Activated CD4-positive, alpha-beta T cell treated with anti-CD3 and anti-CD28 coated beads, Interleukin-2, Interleukin-6, amounts not matched to agents 100 ng/mL and 50 ng/mL, durations not matched to agents 16 hours and 8 hours (primary cell): ENCODE measurements at regions not wholly inside any gene's neighbourhood (a gene's known extent, or its start where the extent isn't known, plus 50 kb on each side); places are given as distances from the start of the nearest gene placed in this dataset.
"Not testable (repeated sequence)": the region's sequence is repeated elsewhere in the genome, so short reads cannot be mapped to it uniquely, and the experiment has no call there.

Source experiments
- DNase-seq: peaks from one replicate; pipeline ENCODE4 v3.0.0-alpha.2; 2020

DNA sequence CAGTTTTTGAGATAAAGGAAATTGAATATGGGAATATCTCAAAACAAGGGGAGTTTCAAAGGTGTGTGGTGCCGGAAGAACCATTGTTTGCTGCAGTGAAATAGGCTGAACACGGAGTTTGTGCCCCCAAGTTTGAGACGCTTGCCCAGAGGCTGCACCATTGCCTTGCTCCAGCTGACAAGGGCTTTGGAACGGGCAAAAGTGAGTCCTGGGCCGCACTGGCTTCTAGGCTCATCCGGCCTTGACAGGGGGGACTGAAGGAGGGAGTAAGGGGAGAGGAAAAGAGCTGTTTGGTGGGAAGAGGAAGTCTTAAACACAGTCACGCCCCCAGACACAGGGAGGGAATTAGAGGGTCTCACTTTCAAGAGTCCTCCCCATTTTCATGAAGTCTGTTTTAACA lies 269.9 kb downstream of the FAM43A start:
- DNase-seq = no peak

DNA sequence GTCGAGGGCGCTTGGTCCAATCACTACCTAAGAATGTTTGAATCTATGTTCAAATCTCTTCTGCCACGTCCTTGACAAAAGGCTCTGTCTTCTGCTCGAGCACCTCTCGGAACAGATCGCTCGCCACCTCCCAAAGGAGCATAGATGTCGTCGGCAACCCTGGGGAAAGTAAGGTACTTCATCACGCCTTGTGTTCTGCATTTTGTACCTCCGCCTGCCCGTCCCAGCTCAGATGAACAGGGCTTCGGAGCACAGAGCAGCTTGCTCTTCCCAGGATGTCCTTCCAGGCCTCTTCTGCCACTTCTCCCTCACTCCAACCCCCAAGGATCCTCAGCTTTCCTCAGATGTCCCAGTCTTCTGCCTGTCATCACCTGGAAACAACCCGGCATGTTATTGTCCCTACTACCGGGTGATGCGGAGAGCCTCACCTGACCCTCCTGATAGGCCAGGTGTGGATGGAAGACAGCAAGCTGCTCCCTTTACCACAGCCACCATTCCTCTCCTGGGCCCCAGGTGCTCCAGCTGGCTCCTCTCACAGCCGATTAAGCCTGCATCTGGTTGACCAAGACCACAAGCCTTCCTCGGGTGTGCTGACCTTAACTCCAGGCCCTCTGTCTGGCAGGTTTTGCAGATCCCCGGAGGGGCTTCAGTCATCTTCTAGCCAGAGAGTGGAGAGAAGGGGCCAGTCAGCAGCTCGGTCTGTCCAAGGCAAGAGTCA lies 270.5 kb downstream of the FAM43A start:
- no peak for DNase-seq

DNA sequence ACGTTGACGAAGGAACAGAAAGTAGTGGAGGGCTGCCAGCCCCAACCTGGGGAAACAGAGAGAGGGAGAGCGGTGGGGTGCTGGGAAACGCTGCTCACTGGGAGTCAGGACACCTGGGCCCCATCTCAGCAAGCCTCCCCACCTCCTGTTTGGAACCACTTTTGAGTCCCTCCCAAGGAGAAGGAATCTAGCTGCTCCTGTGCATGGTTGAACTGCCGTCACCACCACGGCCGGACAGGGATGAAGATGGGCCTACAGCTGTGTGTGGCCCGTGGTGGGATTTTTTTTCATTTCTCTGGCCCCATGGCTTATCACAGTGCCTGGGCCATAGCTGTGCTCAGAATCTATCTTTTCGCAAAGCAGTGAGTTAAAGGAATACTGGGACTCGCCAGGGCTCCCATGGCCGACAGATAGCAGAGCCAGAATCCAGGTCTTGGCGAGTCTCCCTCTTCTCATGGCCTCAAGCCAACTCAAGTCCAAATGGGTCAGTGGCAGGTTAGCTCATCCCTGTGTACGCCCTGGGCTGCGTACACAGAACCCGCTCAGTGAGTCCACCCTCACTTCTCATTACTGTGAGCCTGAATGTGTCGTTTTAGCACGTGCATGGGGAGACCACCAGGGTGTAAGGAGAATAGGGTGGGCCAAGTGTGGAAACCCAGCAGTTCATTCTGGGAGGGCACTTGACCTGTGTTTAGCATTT lies 271.2 kb downstream of the FAM43A start:
- DNase-seq = no peak

DNA sequence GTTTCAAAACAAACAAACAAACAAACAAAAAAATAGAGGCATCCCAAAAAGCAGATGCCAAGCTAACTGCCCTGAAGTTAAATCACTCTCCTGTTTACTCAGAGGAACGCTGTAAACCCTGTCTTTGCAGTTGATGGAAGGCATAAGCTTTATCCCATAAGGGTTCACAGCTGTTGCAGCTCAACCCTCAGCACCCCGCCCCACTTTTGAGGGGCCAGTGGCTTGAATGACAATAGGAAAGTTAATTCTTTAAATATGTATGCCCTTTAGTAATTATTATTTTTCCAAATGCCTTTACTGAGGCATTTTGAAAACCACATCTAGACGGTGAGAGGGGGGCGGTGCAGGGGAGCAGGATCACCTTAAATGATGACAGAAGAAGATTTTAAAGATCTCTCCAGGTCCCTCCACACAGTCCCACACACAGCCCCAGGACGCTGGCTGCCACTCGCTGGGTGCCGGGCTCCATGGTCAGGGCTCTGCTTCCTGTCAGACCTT lies 272.1 kb downstream of the FAM43A start:
- DNase-seq = no peak

DNA sequence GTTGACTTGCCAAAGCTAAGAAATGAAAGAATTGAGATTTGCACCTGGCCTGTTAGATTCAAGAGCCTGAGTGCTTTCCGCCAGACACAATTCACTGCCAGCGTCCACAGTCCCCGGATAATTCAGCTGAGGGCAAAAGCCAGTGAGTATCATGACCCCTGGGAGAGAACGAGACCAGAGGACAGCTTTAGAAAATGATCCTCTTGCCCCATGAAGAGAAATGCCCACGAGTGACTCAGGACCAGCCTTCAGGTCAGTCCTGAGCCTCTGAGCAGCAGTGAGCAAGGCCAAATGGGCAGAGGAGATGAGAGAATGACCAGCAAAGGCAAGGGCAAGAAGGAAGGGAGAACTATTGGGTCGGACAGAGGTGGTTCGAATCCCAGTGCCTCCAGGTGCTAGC lies 273.5 kb downstream of the FAM43A start:
- DNase-seq = no peak

DNA sequence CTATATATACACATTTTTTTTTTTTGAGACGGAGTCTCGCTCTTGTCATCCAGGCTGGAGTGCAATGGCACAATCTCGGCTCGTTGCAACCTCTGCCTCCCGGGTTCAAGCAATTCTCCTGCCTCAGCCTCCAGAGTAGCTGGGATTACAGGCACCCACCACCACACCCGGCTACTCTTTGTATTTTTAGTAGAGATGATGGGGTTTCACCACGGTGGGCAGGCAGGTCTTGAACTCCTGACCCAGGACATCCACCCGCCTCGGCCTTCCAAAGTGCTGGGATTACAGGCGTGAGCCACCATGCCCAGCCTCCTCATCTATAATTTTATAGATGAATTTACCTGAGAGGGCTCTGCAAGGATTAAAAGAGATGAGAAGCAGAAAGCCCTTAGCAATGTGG lies 274.0 kb downstream of the FAM43A start:
- not testable (repeated sequence) for DNase-seq

DNA sequence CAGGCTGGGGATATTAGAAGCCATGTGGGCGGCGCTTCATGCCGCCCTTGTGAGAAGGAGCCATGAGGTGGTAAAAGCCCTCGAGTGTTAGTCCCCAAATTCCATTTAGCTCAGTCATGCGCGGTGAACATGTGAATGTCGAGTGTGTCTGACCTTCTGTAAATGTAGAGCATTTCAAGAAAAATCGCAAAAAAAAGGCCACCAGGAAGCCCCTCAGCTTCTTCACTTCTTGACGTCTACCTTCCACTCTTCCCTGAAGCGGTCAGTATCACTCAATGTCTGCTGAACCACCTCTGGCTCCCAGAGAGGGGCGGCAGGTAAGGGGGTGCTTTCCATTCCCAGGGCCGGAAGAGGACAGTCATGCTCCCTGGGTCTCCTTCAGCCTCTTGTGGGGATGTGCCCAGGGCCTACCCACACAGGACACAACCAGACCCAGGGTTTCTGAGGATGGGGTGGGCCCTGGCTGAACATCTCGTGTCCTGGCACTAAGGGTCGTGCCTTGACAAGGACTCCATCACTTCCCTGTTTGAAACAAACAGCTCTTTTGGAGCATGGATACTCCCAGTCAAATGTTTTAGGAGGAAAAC lies 274.9 kb downstream of the FAM43A start:
- no peak for DNase-seq

DNA sequence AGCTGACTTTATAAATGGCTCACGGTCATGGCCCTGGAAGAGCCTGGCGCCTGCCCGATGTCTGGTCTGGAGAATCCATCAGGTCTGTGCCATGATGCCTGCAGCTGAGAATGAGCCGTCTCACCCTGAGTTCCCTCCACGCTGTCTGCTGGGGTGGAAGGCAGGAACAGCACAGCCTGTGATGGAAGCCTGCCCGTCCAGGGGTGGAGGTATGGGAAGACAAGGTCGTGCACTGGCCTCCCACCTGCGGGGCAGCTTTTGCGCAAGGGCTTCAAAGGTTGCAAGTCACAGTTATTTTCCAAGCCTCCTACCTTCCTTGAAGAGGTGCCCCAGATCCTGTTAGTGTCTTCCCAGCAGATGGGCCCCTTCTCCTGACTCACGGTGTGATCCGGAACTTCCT lies 275.5 kb downstream of the FAM43A start:
- no peak for DNase-seq

DNA sequence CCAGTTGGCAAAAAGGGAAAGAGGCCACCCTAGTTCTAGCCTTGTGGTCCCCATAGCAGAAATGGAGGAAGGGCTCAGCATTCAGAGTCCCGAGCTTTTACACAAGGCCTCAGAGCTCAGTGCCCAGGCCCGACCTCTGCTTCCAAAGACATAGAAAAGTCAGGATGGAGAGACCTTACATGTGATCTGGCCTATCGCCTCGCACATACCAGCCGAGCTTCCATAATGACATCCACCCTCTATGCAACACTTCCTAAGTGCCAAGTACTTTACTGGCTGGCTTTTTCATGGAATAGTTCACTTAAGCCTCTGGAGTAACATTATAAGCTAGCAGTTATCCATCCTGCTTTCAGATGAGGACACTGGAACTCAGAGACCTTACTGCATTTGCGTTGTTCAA lies 275.9 kb downstream of the FAM43A start:
- no peak for DNase-seq

DNA sequence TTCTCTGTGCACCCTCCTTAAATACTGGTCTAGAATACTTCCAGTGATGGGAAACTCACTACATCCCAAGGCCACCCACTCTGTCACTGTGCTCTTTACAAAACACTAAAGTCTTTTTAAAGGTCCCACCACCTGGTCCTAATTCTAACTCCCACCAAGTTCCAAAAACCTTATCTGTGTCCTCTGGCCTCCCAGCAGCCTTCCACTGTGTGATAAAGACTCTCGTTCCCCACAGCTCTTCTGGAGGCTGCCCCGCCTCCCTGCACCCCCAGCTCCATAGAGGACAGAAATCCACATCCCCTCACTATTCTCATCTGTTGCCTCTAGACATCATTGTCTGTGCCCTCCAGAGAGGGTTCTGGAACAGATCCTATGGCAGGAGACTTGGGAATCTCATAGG lies 276.4 kb downstream of the FAM43A start:
- DNase-seq = no peak

DNA sequence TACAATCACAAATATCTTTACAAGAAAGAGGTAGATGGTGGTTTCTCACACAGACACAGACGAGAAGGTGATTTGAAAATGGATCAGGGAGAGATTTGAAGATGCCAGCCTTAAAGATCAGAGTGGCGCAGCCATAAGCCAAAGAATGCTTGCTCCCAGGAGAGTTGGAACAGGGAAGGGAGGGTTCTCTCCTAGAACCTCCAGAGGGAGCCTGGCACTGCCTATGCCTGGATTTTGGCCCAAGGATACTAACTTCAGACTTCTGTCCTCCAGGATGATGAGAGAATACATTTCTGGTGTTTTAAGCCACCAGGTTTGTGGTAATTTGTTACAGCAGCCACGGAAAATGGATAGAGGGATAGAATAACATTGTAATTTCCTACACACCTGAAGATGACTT lies 279.1 kb downstream of the FAM43A start:
- no peak for DNase-seq

DNA sequence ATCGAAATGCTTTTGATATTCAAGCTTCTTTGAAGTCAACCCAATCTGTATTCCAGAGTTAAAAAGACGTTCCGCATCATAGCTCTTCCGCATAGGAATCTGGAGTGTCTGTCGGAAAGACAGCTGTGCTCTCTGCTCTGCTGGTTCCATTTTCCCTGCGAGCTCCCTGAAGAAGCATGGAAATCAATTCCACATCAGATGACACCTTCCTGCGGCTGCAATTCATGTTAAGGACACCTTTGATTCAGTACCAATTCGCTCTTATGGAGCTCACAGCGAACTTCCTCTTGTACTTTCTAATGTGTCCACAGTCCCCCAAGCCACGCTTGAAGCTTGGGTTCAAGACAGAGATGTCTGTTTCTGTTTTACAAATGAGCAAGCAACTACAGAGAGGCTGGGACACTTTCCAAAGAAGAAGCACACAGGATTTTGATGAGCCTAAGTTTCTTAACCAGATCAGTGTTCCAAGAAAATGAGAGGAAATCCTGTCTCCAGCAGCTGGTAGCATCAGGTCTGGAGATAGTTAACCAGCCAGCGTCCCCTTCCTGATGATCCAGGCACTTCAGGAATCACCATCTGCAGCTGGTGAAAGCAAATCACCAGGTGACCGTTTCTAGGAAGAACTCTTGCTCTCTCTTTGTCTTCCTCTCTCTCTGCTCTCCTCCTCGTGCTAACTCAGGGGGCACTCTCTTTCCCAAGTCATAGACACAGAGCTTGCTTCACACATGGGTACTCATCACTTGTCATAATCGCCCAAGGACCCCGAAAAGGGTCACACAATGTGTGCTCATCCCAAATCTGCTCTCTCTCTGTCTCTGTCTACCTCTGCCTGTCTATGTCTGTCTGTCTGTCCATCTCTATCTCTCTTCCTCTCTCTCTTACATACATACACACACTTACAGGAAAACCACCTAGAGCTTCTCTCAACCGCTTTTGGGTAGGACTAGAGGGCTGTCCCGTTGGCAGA lies 281.8 kb downstream of the FAM43A start:
- DNase-seq = no peak

DNA sequence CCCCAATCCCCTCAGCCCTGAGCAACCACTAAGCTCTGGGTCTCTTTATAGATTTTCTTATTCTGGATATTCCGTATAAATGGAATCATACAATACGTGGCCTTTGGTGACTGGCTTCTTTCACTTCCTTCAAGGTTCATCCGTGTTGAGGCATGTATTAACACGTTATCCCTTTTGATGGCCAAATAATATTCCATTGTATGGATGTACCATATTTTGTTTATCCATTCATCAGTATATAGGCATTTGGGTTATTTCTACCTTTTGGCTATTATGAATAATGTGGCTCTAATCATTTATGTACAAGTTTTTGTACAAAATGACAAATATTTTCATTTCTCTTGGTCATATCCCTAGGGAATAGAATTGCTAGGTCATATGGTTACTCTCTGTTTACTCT lies 284.4 kb downstream of the FAM43A start:
- no peak for DNase-seq

DNA sequence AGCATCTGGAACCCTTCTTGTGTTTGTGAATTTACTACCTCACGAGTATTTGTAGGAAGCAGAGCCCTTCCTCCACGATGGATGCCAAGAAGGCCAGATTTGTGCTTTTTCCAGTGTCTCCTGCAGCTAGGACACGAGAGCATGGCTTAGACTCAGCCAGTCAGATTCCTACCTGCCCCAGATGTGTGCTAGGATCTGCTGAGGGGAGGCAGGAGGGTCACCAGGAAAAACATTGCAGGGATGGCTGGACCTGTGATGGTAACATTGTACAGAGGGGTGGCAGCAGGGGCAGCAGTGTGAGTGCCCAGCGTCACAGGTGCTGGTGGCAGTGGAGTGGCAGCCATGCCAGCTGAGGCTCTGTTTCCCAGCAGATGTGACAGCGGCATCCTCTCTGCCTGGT lies 285.3 kb downstream of the FAM43A start:
- no peak for DNase-seq

DNA sequence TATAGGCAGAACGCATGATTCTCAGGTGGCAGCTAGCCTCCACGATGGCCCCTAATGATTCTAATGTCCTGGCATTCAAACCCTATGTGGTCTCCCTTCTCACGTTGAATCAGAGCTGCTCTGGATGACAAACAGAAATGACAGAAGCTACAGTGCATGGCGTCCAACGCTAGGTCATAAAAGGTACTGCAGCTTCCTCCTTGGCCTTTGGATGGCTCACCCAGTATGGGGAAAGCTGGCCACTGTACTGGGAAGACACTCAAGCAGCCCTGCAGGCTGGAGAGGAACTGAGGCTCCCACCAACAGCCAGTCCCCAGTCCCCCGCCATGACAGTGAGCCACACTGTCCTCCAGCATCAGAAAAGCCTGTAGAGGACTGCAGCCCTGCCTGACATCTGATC lies 286.3 kb downstream of the FAM43A start:
- DNase-seq = no peak

DNA sequence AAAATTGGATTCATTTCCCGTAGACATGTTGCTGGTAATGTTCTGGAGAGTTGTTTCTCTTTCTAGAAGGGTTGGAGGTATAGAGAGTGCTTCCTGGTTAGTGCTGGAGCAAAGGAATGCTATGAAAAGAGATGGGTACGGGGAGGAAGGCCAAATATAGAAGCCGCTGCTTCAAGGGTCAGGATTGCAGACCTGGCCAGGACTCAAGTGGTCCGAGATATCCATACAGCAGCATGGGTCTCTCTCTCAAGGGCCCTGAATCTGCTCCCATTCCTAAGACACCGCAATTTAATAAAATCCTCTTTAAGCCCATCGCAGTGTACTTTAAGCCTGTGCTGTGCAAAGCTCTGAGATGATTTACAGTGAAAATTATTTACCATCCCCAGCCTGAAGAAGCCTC lies 287.0 kb downstream of the FAM43A start:
- no peak for DNase-seq

DNA sequence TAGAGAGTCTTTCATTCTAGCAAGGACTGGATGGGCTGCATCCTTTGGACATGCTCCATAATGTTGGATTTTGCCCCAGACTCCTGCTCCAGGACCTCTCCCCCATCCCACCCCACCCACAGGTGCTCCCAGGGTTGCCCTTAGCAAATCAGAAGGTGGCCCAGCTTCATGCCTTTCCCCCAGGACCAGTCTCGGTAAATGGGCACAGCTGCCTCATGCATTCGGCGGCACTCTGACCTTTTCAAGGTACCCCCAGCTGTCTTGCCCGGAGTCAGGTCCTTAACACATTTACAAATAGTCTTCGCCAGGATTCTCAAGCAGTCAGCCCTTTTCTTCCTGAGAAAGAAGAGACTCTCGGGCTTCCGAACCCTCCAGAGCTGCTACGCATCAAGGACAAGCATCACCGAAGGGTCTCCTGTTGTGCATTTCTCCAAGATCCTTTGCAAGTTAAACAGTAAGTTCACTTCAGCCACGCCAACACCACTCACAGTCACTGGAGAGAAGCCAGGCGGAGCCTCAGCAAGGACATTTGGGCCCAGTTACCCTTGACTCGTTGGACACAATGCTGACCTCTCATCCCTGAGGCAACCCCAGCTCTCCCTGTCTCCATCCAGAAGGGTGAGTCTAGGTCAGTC lies 287.8 kb downstream of the FAM43A start:
- DNase-seq = no peak

DNA sequence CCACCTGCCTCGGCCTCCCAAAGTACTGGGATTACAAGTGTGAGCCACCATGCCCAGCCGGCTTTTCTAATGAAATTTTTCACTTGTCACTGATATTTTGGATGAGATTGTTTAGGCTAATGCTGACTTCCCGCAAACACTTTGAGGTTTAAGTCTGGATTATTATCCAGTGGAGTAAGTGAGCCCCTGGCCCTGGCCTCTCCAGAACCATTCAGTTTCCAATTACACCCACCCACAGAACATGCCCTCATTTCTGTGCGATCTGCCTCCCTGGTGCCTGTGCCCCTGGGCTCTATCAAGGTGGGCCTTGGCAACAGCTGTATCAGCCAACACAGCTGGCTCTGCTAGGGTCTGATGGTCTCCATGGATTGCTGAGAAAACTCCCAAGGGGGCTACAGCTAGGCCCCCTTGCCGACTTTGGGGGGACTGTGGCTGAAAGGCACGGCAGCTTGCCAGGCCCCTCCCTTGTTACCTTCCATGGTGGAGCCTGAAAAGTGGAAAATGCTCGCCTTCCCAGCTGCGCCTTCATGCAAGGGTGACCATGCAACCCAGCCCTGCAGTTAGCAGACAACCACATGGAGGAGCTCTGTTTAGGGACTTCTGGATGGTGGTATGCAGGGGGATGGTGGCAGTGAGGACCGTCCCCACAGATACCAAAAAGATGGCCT lies 288.9 kb downstream of the FAM43A start:
- DNase-seq = no peak

DNA sequence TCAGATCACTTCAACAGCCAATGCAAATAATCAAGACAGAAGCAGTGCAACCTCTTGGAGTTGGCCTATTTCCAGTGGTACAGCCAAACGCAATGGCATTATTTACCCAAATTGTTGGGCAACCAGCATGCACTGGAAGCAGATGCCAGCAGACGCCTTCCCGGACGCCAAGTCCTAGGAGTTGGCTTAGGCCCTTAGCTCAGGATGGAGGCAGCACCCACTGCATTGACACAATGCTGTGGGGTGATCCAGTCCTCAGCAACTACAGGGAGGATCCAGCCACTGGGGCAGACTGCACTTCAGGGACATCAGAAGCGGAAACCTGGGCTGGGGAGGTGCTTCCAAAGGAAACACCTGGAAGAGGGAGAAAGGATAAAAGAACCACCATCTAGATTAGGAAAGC lies 290.4 kb downstream of the FAM43A start:
- DNase-seq = no peak

DNA sequence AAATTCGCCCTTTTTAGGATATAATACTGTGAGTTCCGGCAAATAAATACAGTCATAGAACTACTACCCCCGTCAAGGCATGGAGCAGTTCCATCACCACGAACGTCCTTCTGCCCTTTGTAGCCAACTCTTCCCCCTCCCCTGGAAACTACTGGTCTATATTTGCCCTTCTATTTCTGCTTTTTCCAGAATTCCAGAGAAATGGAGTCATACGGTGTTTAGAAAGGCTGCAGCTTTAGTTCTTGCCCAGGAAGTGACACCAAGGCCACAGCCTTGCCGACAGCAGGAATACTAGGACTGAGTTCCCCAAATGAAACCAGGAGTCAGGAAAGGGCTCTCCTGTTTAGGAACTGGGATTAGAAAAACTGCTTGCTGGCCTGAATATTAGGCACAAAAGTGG lies 291.2 kb downstream of the FAM43A start:
- no peak for DNase-seq

DNA sequence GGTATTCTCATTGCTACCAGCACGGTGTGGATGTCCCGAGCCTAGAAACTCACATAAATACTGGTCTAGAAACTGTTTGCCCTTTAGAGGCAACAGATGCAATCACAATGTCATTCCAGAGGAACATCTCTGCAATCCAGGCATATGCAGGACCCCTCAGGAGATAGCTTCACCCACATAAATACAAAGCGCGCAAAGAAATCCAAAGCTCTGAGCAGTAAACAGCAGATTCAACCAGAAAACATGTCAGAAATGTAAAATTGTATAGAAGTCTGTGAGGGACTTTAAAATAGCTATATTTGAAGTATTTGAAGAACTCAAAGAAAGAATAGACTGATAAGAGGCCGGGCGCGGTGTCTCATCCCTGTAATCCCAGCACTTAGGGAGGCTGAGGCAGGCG lies 291.7 kb downstream of the FAM43A start:
- DNase-seq = no peak

DNA sequence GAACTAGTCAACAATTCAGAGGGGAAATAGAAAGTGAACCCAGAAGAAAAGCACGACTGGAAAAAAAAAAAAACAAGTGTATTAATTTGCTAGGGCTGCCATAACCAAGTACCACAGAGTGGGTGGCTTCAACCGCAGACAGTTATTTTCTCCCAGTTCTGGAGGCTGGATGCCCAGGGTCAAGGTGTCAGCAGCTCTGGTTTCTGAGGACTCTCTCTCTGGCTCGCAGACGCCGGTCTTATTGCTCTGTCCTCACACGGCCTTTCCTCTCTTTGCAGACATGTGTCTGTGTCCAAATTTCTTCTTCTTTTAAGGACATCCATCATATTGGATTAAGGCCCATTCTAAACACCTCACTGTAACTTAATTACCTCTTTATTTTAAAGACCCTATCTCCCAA lies 291.8 kb downstream of the XXYLT1 start:
- DNase-seq = no peak
